ENCODE measurements at regions not wholly inside any gene's neighbourhood (a gene's known extent, or its start where the extent isn't known, plus 50 kb on each side); places are given as distances from the start of the nearest gene placed in this dataset.
"Not testable (repeated sequence)": the region's sequence is repeated elsewhere in the genome, so short reads cannot be mapped to it uniquely, and the experiment has no call there.

GRCh38 chr2:37722971-37723370 is 51.5 kb upstream of the CDC42EP3 start:
- not testable (repeated sequence) for DNase-seq (ENCODE audit: low read depth in 2 of 2)

- no peak for DNase-seq (ENCODE audit: low read depth in 2 of 2)
These were observed 58.8 kb upstream of the CDC42EP3 start for GRCh38 chr2:37730037-37730818.

GRCh38 chr2:37732412-37732811 is 61.0 kb upstream of the CDC42EP3 start:
- not testable (repeated sequence) for DNase-seq (ENCODE audit: low read depth in 2 of 2)

- DNase-seq (ENCODE audit: low read depth in 2 of 2): no peak
These were observed 61.8 kb upstream of the CDC42EP3 start for GRCh38 chr2:37733251-37733650.

GRCh38 chr2:37733955-37734354 is 62.5 kb upstream of the CDC42EP3 start:
- DNase-seq (ENCODE audit: low read depth in 2 of 2): not testable (repeated sequence)

GRCh38 chr2:37734891-37735523 is 63.6 kb upstream of the CDC42EP3 start:
- not testable (repeated sequence) for DNase-seq (ENCODE audit: low read depth in 2 of 2)

GRCh38 chr2:37735524-37735910 is 64.1 kb upstream of the CDC42EP3 start:
- DNase-seq (ENCODE audit: low read depth in 2 of 2): peak in 1 of 2 donors; percentile 36

- DNase-seq (ENCODE audit: low read depth in 2 of 2): no peak
These were observed 66.1 kb upstream of the CDC42EP3 start for GRCh38 chr2:37737507-37737906.

- no peak for DNase-seq (ENCODE audit: low read depth in 2 of 2)
These were observed 66.9 kb upstream of the CDC42EP3 start for GRCh38 chr2:37738266-37738885.

GRCh38 chr2:37739153-37739552 is 67.7 kb upstream of the CDC42EP3 start:
- no peak for DNase-seq (ENCODE audit: low read depth in 2 of 2)

GRCh38 chr2:37740164-37740739 is 68.8 kb upstream of the CDC42EP3 start:
- peak in 1 of 2 donors; percentile 64 for DNase-seq (ENCODE audit: low read depth in 2 of 2)

GRCh38 chr2:37742286-37742685 is 70.8 kb upstream of the CDC42EP3 start:
- no peak for DNase-seq (ENCODE audit: low read depth in 2 of 2)

GRCh38 chr2:37744010-37744409 is 72.6 kb upstream of the CDC42EP3 start:
- no peak for DNase-seq (ENCODE audit: low read depth in 2 of 2)

GRCh38 chr2:37744961-37745360 is 73.5 kb upstream of the CDC42EP3 start:
- DNase-seq (ENCODE audit: low read depth in 2 of 2): not testable (repeated sequence)

- DNase-seq (ENCODE audit: low read depth in 2 of 2): not testable (repeated sequence)
These were observed 74.6 kb upstream of the CDC42EP3 start for GRCh38 chr2:37746011-37746410.

GRCh38 chr2:37746883-37747282 is 75.4 kb upstream of the CDC42EP3 start:
- DNase-seq (ENCODE audit: low read depth in 2 of 2): no peak

GRCh38 chr2:37748541-37748940 is 77.1 kb upstream of the CDC42EP3 start:
- DNase-seq (ENCODE audit: low read depth in 2 of 2): no peak

GRCh38 chr2:37750286-37750685 is 78.8 kb upstream of the CDC42EP3 start:
- not testable (repeated sequence) for DNase-seq (ENCODE audit: low read depth in 2 of 2)

- no peak for DNase-seq (ENCODE audit: low read depth in 2 of 2)
These were observed 81.3 kb upstream of the CDC42EP3 start for GRCh38 chr2:37752766-37753165.

- DNase-seq (ENCODE audit: low read depth in 2 of 2): no peak
These were observed 82.3 kb upstream of the CDC42EP3 start for GRCh38 chr2:37753758-37754157.

- not testable (repeated sequence) for DNase-seq (ENCODE audit: low read depth in 2 of 2)
These were observed 84.6 kb upstream of the CDC42EP3 start for GRCh38 chr2:37755961-37756559.

- DNase-seq (ENCODE audit: low read depth in 2 of 2): not testable (repeated sequence)
These were observed 86.0 kb upstream of the CDC42EP3 start for GRCh38 chr2:37757456-37757855.

Measured in lung microvascular endothelial cell (primary cell).